Breast epithelium (tissue), 4 donors: ENCODE measurements at regions not wholly inside any gene's neighbourhood (a gene's known extent, or its start where the extent isn't known, plus 50 kb on each side); places are given as distances from the start of the nearest gene placed in this dataset.

Source experiments
- DNase-seq, 2 donors: peaks; one replicate each; pipeline ENCODE4 v3.0.0-alpha.2; 2019; ENCODE audit warnings: low spot score in 2 of 2
- H3K27ac ChIP-seq, 2 donors: fragments of 200-600 bp; sonication (generic) in 1 of 2; one replicate each; pipeline ENCODE4 v1.5.1; 2016 to 2019; ENCODE audit warnings: mild to moderate bottlenecking in 1 of 2
- H3K27me3 ChIP-seq, 2 donors: fragments of 200-600 bp; sonication (generic) in 1 of 2; one replicate each; pipeline versions ENCODE4 v1.5.1 to v1.6.0; 2017 to 2019; ENCODE audit warnings: control low read depth in 1 of 2, mild to moderate bottlenecking in 1 of 2
- H3K36me3 ChIP-seq: fragments of 200-600 bp; one replicate; pipeline ENCODE4 v1.5.1; 2019
- H3K4me1 ChIP-seq, 2 donors: fragments of 200-600 bp; sonication (generic); one replicate each; pipeline ENCODE4 v1.5.1; 2016 to 2019; ENCODE audit warnings: control low read depth in 1 of 2
- H3K4me3 ChIP-seq, 3 donors: fragments of 200-600 bp; sonication (generic); 1 replicate in 2 of 3; 2 replicates in 1 of 3; pipeline ENCODE4 v1.5.1; 2016 to 2019; ENCODE audit warnings: mild to moderate bottlenecking in 3 of 3, moderate library complexity in 2 of 3
- H3K9me3 ChIP-seq, 2 donors: fragments of 200-600 bp; sonication (generic) in 1 of 2; one replicate each; pipeline ENCODE4 v1.5.1; 2016 to 2019; ENCODE audit warnings: control low read depth in 1 of 2
- POLR2A ChIP-seq: fragments of 450-650 bp; IDR thresholded peaks from one replicate; pipeline ENCODE4 v1.6.1; 2016; ENCODE audit warnings: antibody characterized with exemption, mild to moderate bottlenecking, moderate library complexity
- POLR2AphosphoS5 ChIP-seq, 3 donors: sonication (generic); formaldehyde crosslinking; IDR thresholded peaks; one replicate each; pipeline ENCODE4 v1.6.1; 2017; ENCODE audit warnings: antibody characterized with exemption in 3 of 3
- intact Hi-C: fragments of 100-400 bp; cut with DNase I; formaldehyde crosslinking; loops from one replicate; pipeline ENCODE4 v1.15.1; 2023; ENCODE audit warnings: low total_unique reads
- TF ChIP-seq, protein P1 (sequence below), 3 donors: fragments of 450-650 bp; IDR thresholded peaks; one replicate each; pipeline ENCODE4 v1.5.1; 2016 to 2017; ENCODE audit warnings: antibody characterized with exemption in 3 of 3, mild to moderate bottlenecking in 3 of 3, moderate library complexity in 3 of 3

DNA sequence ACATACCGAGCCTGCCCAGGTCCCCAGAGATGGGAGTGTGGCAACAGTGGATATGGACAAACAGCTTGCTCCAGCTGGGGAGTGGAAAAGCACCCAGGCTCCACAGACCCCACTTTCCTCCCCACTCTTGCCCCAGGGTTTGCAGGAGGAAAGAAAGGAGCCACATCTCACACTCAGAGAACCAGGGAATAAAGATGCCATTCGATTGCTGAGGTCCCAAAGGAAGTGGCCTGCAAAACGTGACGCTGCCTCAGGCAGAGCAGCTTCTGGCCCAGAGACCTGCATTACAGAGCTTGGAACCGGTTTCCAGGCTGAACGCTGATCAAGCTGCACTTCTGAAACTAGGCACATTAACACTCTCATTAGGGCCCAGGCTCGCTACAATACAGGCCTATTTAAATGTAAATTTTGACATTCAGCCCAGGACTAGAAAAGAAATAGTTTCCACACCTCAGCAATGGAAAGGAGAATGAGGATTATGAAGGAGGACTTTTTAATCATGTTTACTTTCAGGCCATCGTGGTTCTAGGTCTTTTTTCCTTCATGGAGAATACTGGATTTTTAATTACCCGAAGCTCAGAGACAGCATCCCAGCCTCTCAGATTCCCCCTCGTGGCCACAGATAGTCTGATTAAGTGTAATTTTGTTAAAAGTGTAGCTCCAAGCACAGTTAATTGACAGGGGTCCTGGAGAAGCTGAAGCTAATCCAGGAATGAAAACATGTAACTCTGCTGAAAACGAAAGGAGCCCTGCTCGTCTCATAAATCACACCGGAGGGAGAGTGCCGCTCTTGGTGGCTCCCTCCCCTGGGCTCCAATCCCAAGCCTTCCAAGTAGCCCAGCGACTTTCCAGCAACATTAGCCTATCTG is 221.3 kb upstream of the RAB6C start:
- Histone ChIP-seq H3K4me3 (peak overlapping the region; percentile 36 to 65 (median 36)), H3K27me3 (no peaks in the 10 kb centered on the region), H3K4me1 (no peaks in the 10 kb centered on the region), H3K9me3 (no peaks in the 10 kb centered on the region), H3K27ac (no peak overlapping the region), H3K36me3 (no peaks in the 10 kb centered on the region)
- intact Hi-C loops = no loop called here
- no peak for DNase-seq
- TF ChIP-seq, protein P1, sequence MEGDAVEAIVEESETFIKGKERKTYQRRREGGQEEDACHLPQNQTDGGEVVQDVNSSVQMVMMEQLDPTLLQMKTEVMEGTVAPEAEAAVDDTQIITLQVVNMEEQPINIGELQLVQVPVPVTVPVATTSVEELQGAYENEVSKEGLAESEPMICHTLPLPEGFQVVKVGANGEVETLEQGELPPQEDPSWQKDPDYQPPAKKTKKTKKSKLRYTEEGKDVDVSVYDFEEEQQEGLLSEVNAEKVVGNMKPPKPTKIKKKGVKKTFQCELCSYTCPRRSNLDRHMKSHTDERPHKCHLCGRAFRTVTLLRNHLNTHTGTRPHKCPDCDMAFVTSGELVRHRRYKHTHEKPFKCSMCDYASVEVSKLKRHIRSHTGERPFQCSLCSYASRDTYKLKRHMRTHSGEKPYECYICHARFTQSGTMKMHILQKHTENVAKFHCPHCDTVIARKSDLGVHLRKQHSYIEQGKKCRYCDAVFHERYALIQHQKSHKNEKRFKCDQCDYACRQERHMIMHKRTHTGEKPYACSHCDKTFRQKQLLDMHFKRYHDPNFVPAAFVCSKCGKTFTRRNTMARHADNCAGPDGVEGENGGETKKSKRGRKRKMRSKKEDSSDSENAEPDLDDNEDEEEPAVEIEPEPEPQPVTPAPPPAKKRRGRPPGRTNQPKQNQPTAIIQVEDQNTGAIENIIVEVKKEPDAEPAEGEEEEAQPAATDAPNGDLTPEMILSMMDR (IDR thresholded peaks at IDR 0.05) = no peak
- TF ChIP-seq POLR2AphosphoS5 (IDR thresholded peaks at IDR 0.05) (no peak), POLR2A (no peak)

DNA sequence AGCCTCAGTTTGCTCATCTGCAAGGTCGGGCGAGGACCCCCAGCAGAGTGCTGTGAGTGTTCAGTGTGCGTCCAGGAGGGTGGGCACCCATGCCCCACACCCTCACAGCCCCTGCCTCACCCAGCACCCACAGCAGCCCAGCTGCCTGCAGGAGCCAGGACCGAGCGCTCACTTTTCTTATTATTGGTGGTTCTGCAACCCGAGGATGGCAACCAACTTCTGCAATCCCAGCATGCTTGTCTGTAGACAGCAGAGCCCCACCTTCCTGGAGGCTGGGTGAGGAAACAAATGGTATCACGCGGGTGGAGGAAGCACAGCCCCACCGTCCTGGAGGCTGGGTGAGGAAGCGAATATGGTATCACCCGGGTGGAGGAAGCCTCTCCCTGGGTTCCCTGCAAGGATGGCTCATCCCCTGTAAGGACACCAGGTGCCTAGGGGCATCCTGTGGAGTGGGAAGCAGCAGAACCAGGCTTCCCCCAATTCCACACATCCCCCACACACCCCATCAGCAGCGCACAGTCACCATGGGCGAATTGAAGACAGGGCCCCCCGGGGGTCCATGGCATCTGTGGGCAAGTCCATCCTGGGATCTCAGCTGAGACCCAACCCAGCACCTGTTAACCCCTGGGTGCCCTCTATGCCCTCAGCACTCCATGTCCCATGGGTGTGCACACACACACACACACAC is 220.5 kb upstream of the RAB6C start:
- H3K27ac ChIP-seq = no peak overlapping the region
- no peaks in the 10 kb centered on the region for H3K9me3 ChIP-seq
- intact Hi-C loops = no loop called here

DNA sequence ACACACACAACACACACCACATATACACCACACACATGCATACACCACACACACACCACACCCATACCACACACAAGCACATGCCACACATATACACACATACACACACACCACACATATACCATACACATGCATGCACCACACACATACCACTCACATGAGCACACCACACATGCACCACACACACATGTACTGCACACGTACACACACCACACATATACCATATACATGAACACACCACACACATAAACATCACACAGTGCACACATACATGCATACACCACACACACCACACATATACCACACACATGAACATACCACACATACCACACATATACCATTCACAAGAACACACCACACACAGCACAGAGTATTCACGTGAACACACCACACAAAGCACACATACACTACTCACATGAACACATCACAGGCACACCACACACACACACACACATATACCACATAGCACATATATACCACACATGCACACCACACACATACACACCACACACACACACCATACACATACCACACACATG is 219.9 kb upstream of the RAB6C start:
- H3K4me3 ChIP-seq = no peak overlapping the region
- H3K9me3 ChIP-seq = no peaks in the 10 kb centered on the region
- intact Hi-C loops = loop anchor here (1.0 kb wide), 1 partner anchor 27 kb away; no protein-coding TSS in a partner anchor
- no peak for DNase-seq
- no peak overlapping the region for H3K27ac ChIP-seq
- no peaks in the 10 kb centered on the region for H3K27me3 ChIP-seq
- H3K36me3 ChIP-seq = no peaks in the 10 kb centered on the region
- no peaks in the 10 kb centered on the region for H3K4me1 ChIP-seq
- TF ChIP-seq POLR2AphosphoS5 (IDR thresholded peaks at IDR 0.05) = no peak
- TF ChIP-seq, protein P1 (IDR thresholded peaks at IDR 0.05) = no peak

More for the DNA sequence above, 220.5 kb upstream of the RAB6C start:
- Histone ChIP-seq H3K36me3 (no peaks in the 10 kb centered on the region), H3K4me3 (peak overlapping the region; percentile 36 to 65 (median 36)), H3K27me3 (no peaks in the 10 kb centered on the region), H3K4me1 (no peaks in the 10 kb centered on the region)
- DNase-seq = no peak
- no peak for TF ChIP-seq POLR2A
- TF ChIP-seq POLR2AphosphoS5 (IDR thresholded peaks at IDR 0.05) = no peak
- TF ChIP-seq, protein P1 (IDR thresholded peaks at IDR 0.05) = no peak

DNA sequence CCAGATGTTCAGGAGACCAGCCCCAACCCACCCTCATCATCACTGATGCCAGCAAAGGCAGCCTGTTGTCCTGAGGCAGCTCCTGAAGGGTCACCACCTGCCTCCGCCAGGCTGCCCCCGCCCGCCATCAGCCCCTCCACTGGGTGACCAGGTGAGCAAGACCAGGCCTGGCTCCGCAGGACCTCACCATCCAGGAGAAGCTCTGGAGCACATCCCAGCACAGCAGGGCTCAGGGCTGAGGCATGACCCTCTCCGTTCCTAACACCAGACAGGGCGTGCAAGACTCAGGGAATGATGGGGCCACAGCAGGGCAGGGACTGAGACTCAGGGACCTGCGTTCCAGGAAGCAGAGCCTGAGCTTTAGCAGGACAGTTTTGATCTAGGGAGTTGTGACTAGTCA is 218.8 kb upstream of the RAB6C start:
- no peak overlapping the region for H3K4me3 ChIP-seq
- H3K9me3 ChIP-seq = no peaks in the 10 kb centered on the region
- TF ChIP-seq, protein P1 (IDR thresholded peaks at IDR 0.05) = no peak
- TF ChIP-seq POLR2A (no peak), POLR2AphosphoS5 (IDR thresholded peaks at IDR 0.05) (no peak)
- peaks cover 0 to 5% of the 10 kb centered on the region in 2 donors for H3K27me3 ChIP-seq
- no peak for DNase-seq
- no peak overlapping the region for H3K27ac ChIP-seq
- intact Hi-C loops = loop anchor here (1.0 kb wide), 1 partner anchor 26 kb away; no protein-coding TSS in a partner anchor
- no peaks in the 10 kb centered on the region for H3K4me1 ChIP-seq
- H3K36me3 ChIP-seq = no peaks in the 10 kb centered on the region
